ENCODE measurements at regions not wholly inside any gene's neighbourhood (a gene's known extent, or its start where the extent isn't known, plus 50 kb on each side); places are given as distances from the start of the nearest gene placed in this dataset.

- no peak for TF ChIP-seq CTCF (IDR thresholded peaks at IDR 0.05; ENCODE audit: unreplicated experiment in 3 of 3)
- no peaks in the 10 kb centered on the region for H3K36me3 Mint-ChIP-seq (ENCODE audit: low read depth)
- no peak overlapping the region for H3K4me3 Mint-ChIP-seq
- H3K27ac Mint-ChIP-seq: no peak overlapping the region
- H3K4me1 Mint-ChIP-seq: peaks cover 28% of the 10 kb centered on the region
- H3K9me3 Mint-ChIP-seq: no peaks in the 10 kb centered on the region
- H3K27me3 Mint-ChIP-seq (ENCODE audit: low read depth): no peaks in the 10 kb centered on the region
These were observed 63.5 kb upstream of the DOCK9 start for GRCh38 chr13:99041337-99041736.

- no peak for TF ChIP-seq CTCF (IDR thresholded peaks at IDR 0.05; ENCODE audit: unreplicated experiment in 3 of 3)
These were observed 63.9 kb upstream of the DOCK9 start for GRCh38 chr13:99041788-99042187.

GRCh38 chr13:99042521-99043250, 64.8 kb upstream of the DOCK9 start:
- no peak for TF ChIP-seq CTCF (IDR thresholded peaks at IDR 0.05; ENCODE audit: unreplicated experiment in 3 of 3)
- H3K4me3 Mint-ChIP-seq: no peak overlapping the region
- no peaks in the 10 kb centered on the region for H3K36me3 Mint-ChIP-seq (ENCODE audit: low read depth)
- H3K4me1 Mint-ChIP-seq: peaks cover 31% of the 10 kb centered on the region
- H3K27me3 Mint-ChIP-seq (ENCODE audit: low read depth): no peaks in the 10 kb centered on the region
- no peak overlapping the region for H3K27ac Mint-ChIP-seq
- no peaks in the 10 kb centered on the region for H3K9me3 Mint-ChIP-seq

More at GRCh38 chr13:99041788-99042187, 63.9 kb upstream of the DOCK9 start:
- H3K27me3 Mint-ChIP-seq (ENCODE audit: low read depth): no peaks in the 10 kb centered on the region
- H3K9me3 Mint-ChIP-seq: no peaks in the 10 kb centered on the region
- no peak overlapping the region for H3K4me3 Mint-ChIP-seq
- no peaks in the 10 kb centered on the region for H3K36me3 Mint-ChIP-seq (ENCODE audit: low read depth)
- peaks cover 31% of the 10 kb centered on the region for H3K4me1 Mint-ChIP-seq
- no peak overlapping the region for H3K27ac Mint-ChIP-seq

- Mint-ChIP-seq H3K27ac (no peak overlapping the region), H3K4me1 (peaks cover 29% of the 10 kb centered on the region), H3K4me3 (no peak overlapping the region), H3K9me3 (no peaks in the 10 kb centered on the region), H3K36me3 (ENCODE audit: low read depth) (no peaks in the 10 kb centered on the region), H3K27me3 (ENCODE audit: low read depth) (no peaks in the 10 kb centered on the region)
- TF ChIP-seq CTCF (IDR thresholded peaks at IDR 0.05; ENCODE audit: unreplicated experiment in 3 of 3): no peak
These were observed 66.0 kb upstream of the DOCK9 start for GRCh38 chr13:99043831-99044231.

- Mint-ChIP-seq H3K9me3 (no peaks in the 10 kb centered on the region), H3K27me3 (ENCODE audit: low read depth) (no peaks in the 10 kb centered on the region), H3K4me3 (no peak overlapping the region), H3K36me3 (ENCODE audit: low read depth) (no peaks in the 10 kb centered on the region), H3K27ac (no peak overlapping the region), H3K4me1 (peaks cover 29% of the 10 kb centered on the region)
- no peak for TF ChIP-seq CTCF (IDR thresholded peaks at IDR 0.05; ENCODE audit: unreplicated experiment in 3 of 3)
These were observed 66.9 kb upstream of the DOCK9 start for GRCh38 chr13:99044764-99045163.

GRCh38 chr13:99045396-99045795, 67.5 kb upstream of the DOCK9 start:
- no peaks in the 10 kb centered on the region for H3K9me3 Mint-ChIP-seq
- H3K27ac Mint-ChIP-seq: no peak overlapping the region
- H3K27me3 Mint-ChIP-seq (ENCODE audit: low read depth): no peaks in the 10 kb centered on the region
- peaks cover 34% of the 10 kb centered on the region for H3K4me1 Mint-ChIP-seq
- H3K36me3 Mint-ChIP-seq (ENCODE audit: low read depth): no peaks in the 10 kb centered on the region
- no peak overlapping the region for H3K4me3 Mint-ChIP-seq
- no peak for TF ChIP-seq CTCF (IDR thresholded peaks at IDR 0.05; ENCODE audit: unreplicated experiment in 3 of 3)
